SK-N-SH treated with all-trans-retinoic acid at 6 μM for 48 hours (cell line): ENCODE measurements at regions not wholly inside any gene's neighbourhood (a gene's known extent, or its start where the extent isn't known, plus 50 kb on each side); places are given as distances from the start of the nearest gene placed in this dataset.
A peak's percentile ranks its signal among the peaks of the same experiment; 100 is the strongest.

ENCODE experiments used
- ATAC-seq: fragments of 200-7000 bp; cut with Tn5 transposase; 3 replicates; pipeline ENCODE4 v1.9.1; 2020; ENCODE audit warnings: mild to moderate bottlenecking, moderate library complexity
- BACH2 ChIP-seq: fragments of 250-450 bp; sonication (Bioruptor Pico); IDR thresholded peaks from 2 replicates; pipeline ENCODE4 v1.9.0; 2021; ENCODE audit warnings: mild to moderate bottlenecking, borderline replicate concordance
- CREB5 ChIP-seq: fragments of 250-450 bp; sonication (Bioruptor Pico); IDR thresholded peaks from 2 replicates; pipeline ENCODE4 v1.5.1; 2020; ENCODE audit warnings: low read depth, mild to moderate bottlenecking, moderate library complexity
- CSDC2 ChIP-seq: fragments of 250-450 bp; sonication (Bioruptor Pico); IDR thresholded peaks from 2 replicates; pipeline ENCODE4 v1.5.0; 2020; ENCODE audit warnings: mild to moderate bottlenecking, moderate library complexity
- CSRNP3 ChIP-seq: fragments of 250-450 bp; sonication (Bioruptor Pico); IDR thresholded peaks from 2 replicates; pipeline ENCODE4 v1.5.1; 2021; ENCODE audit warnings: mild to moderate bottlenecking, moderate library complexity
- ESRRG ChIP-seq: fragments of 250-450 bp; sonication (Bioruptor Pico); IDR thresholded peaks from 2 replicates; pipeline ENCODE4 v1.6.1; 2021; ENCODE audit warnings: mild to moderate bottlenecking
- ISL1 ChIP-seq: fragments of 250-450 bp; sonication (Bioruptor Pico); IDR thresholded peaks from 2 replicates; pipeline ENCODE4 v2.1.2; 2022; ENCODE audit warnings: mild to moderate bottlenecking, moderate library complexity
- OSR1 ChIP-seq: fragments of 250-450 bp; sonication (Bioruptor Pico); IDR thresholded peaks from 2 replicates; pipeline ENCODE4 v1.8.0; 2022; ENCODE audit warnings: moderate library complexity, mild to moderate bottlenecking, inconsistent platforms
- POU6F1 ChIP-seq: fragments of 250-450 bp; sonication (Bioruptor Pico); IDR thresholded peaks from 2 replicates; pipeline ENCODE4 v1.8.0; 2021; ENCODE audit warnings: low read depth, mild to moderate bottlenecking, moderate library complexity, borderline replicate concordance
- PPARA ChIP-seq: fragments of 250-450 bp; sonication (Bioruptor Pico); IDR thresholded peaks from 2 replicates; pipeline ENCODE4 v1.5.0; 2020; ENCODE audit warnings: mild to moderate bottlenecking, borderline replicate concordance
- SNAI2 ChIP-seq: fragments of 250-450 bp; sonication (Bioruptor Pico); IDR thresholded peaks from 2 replicates; pipeline ENCODE4 v1.5.0; 2020; ENCODE audit warnings: mild to moderate bottlenecking, moderate library complexity
- TOX ChIP-seq: fragments of 250-450 bp; sonication (Bioruptor Pico); IDR thresholded peaks from 2 replicates; pipeline ENCODE4 v1.8.0; 2021; ENCODE audit warnings: mild to moderate bottlenecking, moderate library complexity, borderline replicate concordance
- TSHZ2 ChIP-seq: fragments of 250-450 bp; sonication (Bioruptor Pico); IDR thresholded peaks from 2 replicates; pipeline ENCODE4 v1.5.0; 2020; ENCODE audit warnings: mild to moderate bottlenecking, moderate library complexity
- ZC3H10 ChIP-seq: fragments of 250-450 bp; sonication (Bioruptor Pico); IDR thresholded peaks from 2 replicates; pipeline ENCODE4 v1.5.1; 2021; ENCODE audit warnings: mild to moderate bottlenecking, moderate library complexity
- ZFP3 ChIP-seq: fragments of 250-450 bp; sonication (Bioruptor Pico); IDR thresholded peaks from 2 replicates; pipeline ENCODE4 v1.5.0; 2020; ENCODE audit warnings: mild to moderate bottlenecking, moderate library complexity
- ZFP30 ChIP-seq: fragments of 450-650 bp; formaldehyde crosslinking; IDR thresholded peaks from 2 replicates; pipeline ENCODE4 v1.5.0; 2022; ENCODE audit warnings: mild to moderate bottlenecking, moderate library complexity
- ZNF8 ChIP-seq: fragments of 450-650 bp; formaldehyde crosslinking; IDR thresholded peaks from 2 replicates; pipeline ENCODE4 v1.5.0; 2020; ENCODE audit warnings: mild to moderate bottlenecking, moderate library complexity

GRCh38 chr1:117695796-117696490 is 90.1 kb downstream of the TENT5C start:
- peak; percentile 97 for ATAC-seq
- 0 out of 2 replicates have a peak, but pooled peaks have one; percentile 26 for TF ChIP-seq CREB5
- no peak for TF ChIP-seq SNAI2 (CRISPR knock-in tag)
- TF ChIP-seq ZFP3 (CRISPR knock-in tag) = 0 out of 2 replicates have a peak, but pooled peaks have one; percentile 17
- TF ChIP-seq CSDC2 (CRISPR knock-in tag) = 0 out of 2 replicates have a peak, but pooled peaks have one; percentile 45
- no peak for TF ChIP-seq ESRRG (CRISPR knock-in tag)

- TF ChIP-seq ZC3H10 = 0 out of 2 replicates have a peak, but pooled peaks have one; percentile 21
- TF ChIP-seq TSHZ2 (CRISPR knock-in tag) = 0 out of 2 replicates have a peak, but pooled peaks have one; percentile 31
- TF ChIP-seq ZFP3 (CRISPR knock-in tag) = peak; percentile 15; the same call in 1 of the 2 replicates
- no peak for TF ChIP-seq POU6F1 (CRISPR knock-in tag)
- no peak for TF ChIP-seq BACH2 (CRISPR knock-in tag)
- TF ChIP-seq CSRNP3 (CRISPR knock-in tag) = no peak
- TF ChIP-seq CREB5 = peak; percentile 82
- TF ChIP-seq ISL1 (CRISPR knock-in tag) = peak; percentile 92
Observed at GRCh38 chr1:117696561-117696960, 90.7 kb downstream of the TENT5C start.

GRCh38 chr1:117697220-117697781 is 91.5 kb downstream of the TENT5C start:
- ATAC-seq = no peak
- TF ChIP-seq ZNF8 (CRISPR knock-in tag) = no peak
- no peak for TF ChIP-seq OSR1 (CRISPR knock-in tag)
- TF ChIP-seq ESRRG (CRISPR knock-in tag) = no peak
- no peak for TF ChIP-seq ZFP30 (CRISPR knock-in tag)
- TF ChIP-seq BACH2 (CRISPR knock-in tag) = no peak
- TF ChIP-seq PPARA (CRISPR knock-in tag) = no peak
- no peak for TF ChIP-seq TOX (CRISPR knock-in tag)
- no peak for TF ChIP-seq CSRNP3 (CRISPR knock-in tag)
- TF ChIP-seq, all 23 proteins: peak for 0

More at GRCh38 chr1:117696561-117696960, 90.7 kb downstream of the TENT5C start:
- peak; percentile 72 for ATAC-seq
